GM18507 (cell line): ENCODE measurements at regions not wholly inside any gene's neighbourhood (a gene's known extent, or its start where the extent isn't known, plus 50 kb on each side); places are given as distances from the start of the nearest gene placed in this dataset.

ENCODE experiments used
- DNase-seq: peaks from one replicate; pipeline ENCODE4 v3.0.0; 2011; ENCODE audit warnings: low read depth; ENCODE audit not compliant: insufficient read length; ENCODE audit errors: extremely low spot score
- FAIRE-seq: peaks from 2 replicates; lab custom pipeline; 2011; peaks lifted over from hg19 to GRCh38; lab: Jason Lieb, UNC

DNA sequence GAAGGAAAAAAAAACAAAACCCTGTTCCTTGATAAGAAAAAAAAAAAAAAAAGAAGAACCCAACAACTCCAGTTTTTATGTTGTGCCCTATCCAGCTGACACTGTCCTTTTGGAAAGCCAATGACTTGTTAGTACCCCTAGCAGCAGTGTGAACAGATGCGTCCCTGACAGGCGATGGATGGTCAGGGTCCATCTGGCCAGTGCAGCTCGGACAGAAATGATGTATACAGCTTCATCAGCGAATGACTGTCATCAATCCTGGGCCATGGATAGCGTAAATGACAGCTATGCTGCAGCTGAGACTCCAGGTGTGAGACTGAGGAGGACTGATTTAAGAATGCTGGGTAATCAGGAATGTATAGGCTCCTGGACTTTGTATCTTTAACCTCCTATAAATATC is 318.8 kb upstream of the FIGN start:
- no peak for FAIRE-seq
- DNase-seq, result no peak

DNA sequence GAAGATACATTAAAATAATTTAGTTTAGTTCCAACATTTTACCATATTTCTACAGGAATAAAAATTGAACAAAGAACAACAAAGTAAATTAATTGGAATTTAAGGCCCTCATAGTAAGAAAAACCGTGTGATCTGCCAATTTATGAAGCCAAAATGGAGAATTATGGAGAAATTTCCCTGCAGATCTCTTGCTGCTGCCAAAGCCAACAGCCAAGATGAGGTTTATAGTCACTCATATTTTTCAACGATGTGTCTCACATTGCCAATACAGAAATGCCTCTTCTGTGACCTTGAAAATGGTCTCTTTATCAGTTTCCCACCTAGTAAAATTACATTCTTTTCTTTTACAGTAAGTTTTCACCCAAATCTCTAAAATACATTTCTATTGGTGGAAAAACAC is 317.2 kb upstream of the FIGN start:
- DNase-seq, result no peak
- no peak for FAIRE-seq

DNA sequence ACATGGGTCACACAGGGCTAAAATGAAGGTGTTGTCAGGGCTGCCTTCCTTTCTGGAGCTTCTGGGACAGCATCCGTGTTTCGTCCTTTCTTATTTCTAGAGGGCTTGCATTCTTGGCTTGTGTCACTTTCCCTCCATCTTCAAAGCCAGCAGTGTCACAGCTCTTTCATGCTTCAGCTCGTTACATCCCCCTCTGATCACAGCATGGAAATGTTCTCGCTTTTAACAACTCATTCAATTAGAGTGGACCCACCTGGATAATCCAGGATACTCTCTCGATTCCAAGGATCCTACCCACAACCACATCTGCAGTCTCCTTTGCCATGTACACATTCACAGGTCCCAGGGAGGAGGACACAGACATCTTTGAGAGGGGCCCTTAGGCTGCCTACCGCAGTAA is 316.2 kb upstream of the FIGN start:
- DNase-seq (no peak), FAIRE-seq (no peak)

DNA sequence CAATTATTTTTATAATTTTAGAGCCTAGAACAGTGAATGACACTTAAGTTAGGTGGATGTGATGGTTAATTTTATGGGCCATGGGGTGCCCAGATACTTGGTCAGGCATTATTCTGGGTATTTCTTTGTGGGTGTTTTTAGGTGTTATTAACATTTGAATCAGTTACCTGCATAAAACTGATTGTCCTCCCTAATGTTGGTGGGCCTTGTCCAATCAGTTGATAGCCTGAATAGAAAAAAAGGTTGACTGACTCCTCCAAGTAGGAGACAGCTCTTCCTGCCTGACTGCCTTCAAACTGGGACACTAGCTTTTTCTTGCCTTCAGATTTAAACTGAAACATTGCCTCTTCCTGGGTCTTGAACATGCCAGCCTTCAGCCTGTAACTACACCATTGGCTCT is 312.9 kb upstream of the FIGN start:
- no peak for DNase-seq
- FAIRE-seq, result no peak

DNA sequence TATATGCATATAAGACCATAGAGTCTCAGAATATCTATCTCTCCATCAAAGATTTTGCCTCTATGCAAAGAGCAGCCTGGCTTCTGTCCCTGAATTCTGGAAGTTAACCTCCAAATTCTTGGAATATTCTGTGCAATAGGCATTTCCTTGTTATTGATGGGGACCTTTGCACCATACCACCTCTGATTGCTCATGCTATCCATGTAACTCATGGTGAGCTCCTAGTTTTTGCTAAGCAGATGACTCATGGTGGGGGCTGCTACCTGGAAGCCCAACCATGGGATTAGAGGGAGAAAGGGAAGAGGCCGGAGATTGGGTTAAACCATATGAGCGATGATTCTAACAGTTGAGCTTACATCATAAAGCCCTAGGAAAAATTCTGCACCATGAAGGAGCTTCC is 310.2 kb upstream of the FIGN start:
- DNase-seq, result no peak
- no peak for FAIRE-seq

DNA sequence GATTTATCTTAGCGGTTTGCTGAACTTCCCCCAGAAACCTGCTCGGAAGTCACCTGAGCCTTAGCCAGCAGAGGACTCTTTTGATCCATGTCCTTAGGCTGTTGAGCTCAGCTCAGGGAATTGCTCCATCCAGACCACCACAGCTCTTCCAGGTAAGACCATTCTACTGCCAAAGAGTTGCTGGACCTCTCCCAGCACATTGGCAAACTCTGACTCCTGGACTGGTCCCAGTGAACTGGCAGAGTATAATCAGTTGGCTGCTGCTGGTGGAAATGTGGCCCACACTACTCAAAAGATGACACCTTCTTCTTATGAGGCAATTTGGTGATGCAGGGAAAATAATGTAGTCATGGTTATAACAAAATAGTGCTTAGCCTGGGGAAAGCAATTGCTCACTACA is 308.8 kb upstream of the FIGN start:
- no peak for FAIRE-seq
- DNase-seq, result no peak

DNA sequence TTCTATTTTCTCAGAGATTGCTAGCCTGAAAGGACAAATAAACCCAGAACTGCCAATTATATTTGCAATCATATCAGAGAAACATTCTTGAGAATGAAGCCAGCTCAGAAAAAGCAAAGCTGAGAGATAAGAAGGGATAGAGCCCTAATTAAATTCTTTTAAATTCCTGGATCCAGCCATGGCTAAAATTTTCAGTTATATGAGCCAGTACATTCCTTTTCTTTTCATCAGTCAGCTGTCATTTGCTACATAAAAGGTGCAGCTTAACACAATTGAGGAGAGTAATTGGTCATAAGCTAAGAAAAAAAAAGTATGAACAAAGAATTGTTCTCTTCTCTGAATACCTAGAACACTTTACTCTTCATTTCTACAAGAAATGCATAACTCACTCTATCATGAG is 303.5 kb upstream of the FIGN start:
- FAIRE-seq, result no peak
- DNase-seq, result no peak

DNA sequence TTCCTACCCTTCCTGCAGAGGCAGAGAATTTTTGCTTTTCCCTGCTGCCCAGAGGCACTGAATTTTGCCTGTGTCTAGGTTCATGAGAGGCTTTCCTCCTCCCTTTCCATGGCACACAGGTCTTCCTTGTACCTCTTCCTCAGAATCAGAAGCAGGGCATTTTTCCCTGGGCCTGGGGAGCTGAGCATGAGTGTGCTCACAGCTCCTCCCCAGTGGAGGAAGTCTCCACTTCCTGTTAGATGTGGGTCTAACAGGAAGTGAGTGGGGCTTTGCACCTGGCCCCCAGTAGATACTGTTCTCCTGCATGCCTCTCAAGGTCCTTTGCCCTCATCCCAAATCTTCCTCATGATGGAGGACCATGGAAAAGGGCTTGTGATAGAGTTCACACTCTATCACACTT is 297.2 kb upstream of the FIGN start:
- FAIRE-seq (no peak), DNase-seq (no peak)

DNA sequence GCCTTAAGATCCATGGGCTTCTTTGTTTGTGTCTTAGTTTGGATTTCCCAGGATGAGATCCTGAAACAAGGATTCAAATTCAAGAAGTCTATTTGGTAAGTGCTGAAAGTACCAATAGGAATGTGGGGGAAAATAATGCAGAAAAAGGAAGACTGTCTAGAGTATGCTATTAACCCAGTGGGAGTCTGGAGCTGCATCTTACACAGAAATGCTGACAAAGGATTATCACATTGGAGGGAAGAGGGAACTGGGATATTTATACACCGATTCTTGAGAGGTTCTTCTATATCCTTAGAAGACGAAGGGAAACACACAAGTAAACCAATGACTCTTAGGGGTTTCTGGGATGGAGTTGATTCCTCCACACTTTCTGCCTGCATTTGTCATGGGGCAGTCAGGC is 294.8 kb upstream of the FIGN start:
- FAIRE-seq, result no peak

DNA sequence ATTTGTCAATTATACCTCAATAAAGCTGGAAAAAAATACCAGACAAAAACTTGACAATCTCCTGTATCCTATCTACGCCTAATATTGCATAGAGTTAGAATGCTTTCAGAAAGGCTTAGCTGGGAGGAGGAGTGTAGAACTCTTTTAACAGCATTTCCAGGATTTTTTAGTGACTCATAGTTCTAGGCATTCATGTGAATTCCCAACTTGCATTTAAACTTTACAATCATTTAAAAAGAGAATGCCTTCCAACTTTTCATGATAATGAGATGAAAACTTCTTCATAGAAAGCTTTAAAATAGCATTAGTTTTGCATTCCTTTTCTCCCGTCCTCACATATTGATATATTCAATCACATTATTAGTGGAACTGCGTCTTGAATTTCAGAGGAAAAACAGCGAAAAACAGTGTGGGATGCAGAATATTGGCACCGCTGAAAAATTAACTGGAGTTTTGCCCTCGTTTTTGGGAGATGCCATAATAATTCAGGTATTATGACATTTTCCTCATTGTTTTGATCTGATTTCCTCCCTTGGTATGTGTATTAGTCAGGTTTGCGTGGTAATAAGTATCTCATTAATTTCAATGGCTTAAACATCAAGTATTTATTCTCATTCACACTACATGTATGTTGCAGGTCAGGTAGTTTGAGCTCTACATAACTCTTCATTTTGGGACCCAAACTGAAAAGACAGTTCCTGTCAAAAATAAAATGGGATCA is 293.2 kb upstream of the FIGN start:
- no peak for DNase-seq
- FAIRE-seq, result no peak

More for the DNA sequence above, 294.8 kb upstream of the FIGN start:
- no peak for DNase-seq

DNA sequence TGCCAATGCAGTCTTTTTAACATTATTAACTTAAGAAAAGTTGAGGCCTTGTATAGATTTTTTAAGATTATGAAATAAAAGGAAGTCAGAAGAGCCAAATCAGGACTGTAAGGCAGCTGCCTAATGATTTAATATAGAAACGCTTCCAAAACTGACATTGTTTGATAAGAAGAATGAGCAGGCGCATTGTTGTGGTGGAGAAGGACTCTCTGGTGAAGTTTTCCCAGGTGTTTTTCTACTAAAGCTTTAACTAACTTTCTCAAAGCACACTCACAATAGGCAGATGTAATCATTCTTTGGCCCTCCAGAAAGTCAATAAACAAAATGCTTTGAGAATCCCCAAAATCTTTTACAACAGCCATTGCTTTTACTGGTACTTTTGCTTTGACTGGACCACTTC is 288.6 kb upstream of the FIGN start:
- DNase-seq, result no peak
- FAIRE-seq, result no peak

DNA sequence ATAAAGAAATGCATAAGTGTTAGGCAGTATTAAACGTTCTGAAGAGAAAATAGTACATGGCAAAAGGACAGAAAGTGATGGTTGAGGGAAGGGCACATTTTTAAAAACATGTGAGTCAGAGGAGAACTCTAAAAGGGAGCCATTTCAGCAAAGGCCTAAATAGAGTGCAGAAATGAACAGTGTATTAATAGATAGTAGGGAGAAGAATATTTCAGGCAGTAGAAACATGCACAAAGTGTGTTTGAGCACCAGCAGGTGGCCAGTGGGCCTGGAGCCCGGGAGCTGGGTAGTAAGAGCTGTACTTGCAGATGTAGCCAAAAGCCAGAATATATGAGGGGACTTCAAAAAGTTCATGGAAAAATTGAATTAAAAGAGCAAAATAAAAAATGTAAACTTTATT is 288.1 kb upstream of the FIGN start:
- FAIRE-seq (no peak), DNase-seq (no peak)

DNA sequence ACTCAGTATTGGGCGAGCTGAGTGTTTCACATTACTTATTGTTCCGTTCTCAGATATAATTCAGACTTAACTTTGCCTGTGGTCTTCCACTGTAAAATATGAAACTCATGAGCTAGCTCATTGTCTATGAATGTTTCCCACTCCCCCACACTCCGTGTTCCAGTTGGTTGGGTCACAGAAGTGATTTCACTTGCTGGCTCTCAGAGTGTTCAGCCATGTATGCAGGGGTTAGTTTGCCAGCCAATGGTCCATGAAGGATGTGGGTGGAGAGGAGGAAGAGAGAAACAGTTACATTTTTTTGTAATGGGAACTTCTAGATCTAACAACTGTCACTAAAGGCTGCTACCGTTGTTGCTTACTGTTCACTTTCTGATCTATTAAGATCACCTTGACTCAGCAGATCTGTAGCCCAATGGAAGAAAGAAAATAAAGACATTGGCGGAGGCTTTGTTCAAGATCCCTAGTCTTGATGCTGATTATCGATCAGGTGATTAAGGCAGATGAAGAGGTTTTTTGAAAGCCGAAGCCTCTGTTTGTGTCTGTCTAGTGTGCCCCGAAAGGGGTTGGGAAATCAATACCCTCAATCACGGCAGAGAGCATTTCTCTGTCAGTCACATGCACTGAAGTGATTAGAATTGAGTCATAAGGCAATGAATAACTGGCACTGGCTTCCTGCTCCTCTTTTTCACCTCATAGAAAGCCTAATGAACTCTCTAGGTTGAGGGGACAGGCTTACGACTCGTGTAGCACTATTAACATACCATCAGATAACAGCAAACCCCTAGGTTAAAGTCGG is 279.7 kb upstream of the FIGN start:
- DNase-seq, result peak; percentile 30
- FAIRE-seq, result peak; percentile 100

DNA sequence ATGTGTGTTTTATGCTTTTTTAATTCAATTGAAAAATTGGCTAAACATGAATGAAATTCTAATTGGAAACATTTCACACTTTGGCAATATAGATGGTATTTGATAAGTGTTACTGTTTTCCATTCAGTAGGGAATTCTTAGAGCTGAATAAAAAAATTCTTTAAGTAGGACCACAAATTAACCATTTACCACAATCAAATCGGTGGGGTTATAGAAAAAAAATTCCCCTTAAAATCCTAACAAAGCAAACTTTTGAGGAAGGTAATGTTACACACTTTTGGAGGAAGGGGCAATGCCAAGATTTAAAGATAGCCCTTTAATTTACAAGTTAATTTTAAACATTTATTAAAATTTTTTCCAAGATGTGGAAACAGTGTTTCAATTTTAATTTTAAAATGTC is 279.0 kb upstream of the FIGN start:
- no peak for DNase-seq
- FAIRE-seq, result no peak

DNA sequence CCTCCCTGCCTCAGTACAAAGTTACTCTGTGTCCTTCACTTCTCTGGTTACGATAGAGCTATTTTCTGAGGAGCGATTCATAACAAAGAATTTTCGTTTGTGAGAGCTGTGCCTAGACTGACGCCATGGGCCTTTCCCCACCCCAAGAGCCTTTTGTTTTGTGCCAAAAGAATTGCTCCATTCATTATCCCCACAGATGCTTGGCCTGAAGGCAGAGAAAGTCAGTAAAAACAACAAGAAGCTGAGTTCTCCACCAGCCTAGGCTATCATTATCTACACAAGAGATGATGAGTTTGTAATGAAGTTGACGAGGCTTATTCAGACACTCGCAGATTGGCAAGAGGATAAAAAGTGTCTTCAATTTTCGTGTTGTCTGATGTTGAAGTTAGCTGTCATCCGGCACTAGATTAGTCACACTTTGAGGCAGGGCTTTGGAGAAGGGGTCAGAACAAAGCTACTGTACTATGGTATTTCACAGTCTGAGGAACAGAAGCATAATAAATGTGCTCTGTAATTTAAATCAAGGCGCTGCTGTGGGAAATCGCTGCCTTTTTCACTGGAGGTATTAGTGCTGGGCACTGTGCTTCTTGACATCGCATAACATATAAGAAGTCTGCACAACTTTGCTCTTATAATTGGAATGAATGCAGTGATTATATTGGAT is 278.4 kb upstream of the FIGN start:
- DNase-seq (no peak), FAIRE-seq (no peak)

DNA sequence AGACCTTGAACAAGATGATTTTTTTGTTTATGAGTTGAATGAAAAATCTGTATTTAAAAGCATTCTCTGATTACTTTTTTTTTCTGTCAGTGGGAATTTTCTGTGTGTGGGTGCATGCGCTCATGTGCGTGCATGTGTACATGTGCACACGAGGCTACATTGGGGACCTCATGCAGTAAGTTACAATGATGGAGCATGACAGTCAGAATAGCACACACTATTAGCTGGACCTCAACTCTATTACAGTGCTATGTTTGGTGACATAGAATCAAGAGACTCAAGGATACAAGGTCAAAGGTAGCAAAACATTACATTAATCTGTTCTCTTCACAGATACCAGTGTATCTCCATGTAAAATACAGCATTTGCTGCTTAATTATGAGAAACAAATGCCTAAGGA is 276.8 kb upstream of the FIGN start:
- no peak for FAIRE-seq
- no peak for DNase-seq

DNA sequence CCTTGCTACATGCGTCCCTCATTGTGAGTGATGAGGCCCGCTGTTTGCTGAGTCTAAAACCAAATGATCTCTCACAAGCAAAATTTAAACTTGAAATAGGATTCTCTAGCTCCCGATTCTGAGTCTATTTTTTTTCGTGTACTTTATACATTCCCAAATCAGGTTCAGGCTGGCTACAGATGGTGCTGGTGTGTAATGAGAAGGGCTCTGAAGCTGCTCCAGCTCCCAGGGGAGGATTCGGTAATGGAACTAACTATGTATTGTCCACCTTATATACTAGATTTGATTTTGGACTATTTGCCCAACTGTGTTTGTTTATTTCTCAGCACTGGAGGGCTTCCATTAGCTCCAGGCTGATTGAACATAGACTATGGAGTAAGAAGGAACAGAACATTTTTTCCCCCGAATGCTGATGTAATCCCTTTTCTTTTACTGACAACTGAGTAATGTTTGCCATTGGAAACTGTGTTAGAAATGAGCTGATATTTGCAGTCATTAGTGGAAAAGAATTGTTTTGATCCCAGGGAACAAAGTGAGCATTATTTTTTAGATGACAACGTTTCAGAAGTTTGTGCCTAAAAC is 274.0 kb upstream of the FIGN start:
- FAIRE-seq (no peak), DNase-seq (no peak)

DNA sequence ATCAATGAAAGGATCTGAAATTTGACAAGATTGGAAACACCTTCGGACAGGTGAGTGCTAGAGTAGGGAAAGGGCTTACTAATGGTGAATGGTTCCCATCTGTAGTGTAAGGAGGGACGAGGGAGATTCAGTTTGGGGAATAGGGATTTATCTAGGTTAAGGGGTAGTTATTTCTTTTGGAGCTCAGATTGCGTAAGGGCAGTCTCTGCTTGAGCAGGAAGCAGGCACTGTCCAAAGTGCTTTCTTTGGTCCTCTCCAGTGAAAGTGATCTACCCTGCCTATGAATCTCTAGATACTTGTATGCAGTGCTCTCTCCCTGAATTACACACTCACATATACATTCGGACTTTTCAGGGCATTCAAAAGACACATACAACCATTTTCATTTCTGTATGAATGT is 272.9 kb upstream of the FIGN start:
- FAIRE-seq (no peak), DNase-seq (no peak)

DNA sequence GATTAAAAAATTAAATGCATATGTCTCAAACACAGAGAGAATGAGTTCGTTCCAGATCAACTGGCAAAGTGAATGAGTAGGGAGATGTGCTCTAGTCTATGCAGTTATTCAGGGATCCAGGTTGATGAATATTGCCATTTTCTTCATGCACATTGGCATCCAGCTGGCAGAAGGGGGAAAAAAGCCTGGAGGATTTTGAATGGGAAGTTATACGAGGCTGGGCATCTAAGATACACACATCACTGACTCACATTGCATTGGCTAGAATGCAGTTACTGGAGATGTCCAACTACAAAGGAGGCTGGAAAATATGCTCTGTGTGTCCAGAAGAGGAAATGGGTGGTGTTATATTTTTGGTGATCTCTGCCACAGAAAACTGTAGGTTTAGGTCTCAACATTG is 270.9 kb upstream of the FIGN start:
- DNase-seq (no peak), FAIRE-seq (no peak)

DNA sequence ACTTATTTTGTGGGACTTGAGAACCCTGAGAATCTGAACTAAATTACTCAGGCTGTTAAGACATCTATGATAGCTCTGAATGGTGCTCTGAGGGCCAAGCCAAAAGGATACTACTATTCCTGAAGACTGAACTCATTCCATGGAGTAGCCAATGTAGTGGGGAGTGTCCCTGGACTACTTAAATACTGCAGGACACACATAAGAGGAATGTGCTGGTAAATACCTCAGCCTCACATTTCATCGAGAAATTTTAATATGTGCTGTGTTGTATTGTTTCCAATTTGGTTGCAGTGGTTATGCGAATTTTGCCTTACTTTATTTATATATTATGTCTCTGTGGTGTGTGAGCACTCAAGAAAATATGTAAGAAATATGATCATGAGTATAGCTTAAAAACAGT is 264.4 kb upstream of the FIGN start:
- DNase-seq, result no peak
- FAIRE-seq, result no peak
